HFF-Myc (cell line): ENCODE measurements at regions not wholly inside any gene's neighbourhood (a gene's known extent, or its start where the extent isn't known, plus 50 kb on each side); places are given as distances from the start of the nearest gene placed in this dataset.
"Not testable (repeated sequence)": the region's sequence is repeated elsewhere in the genome, so short reads cannot be mapped to it uniquely, and the experiment has no call there.

ENCODE experiments used
- DNase-seq: peaks from one replicate; pipeline ENCODE4 v3.0.0-alpha.2; 2011; ENCODE audit warnings: low read depth; ENCODE audit errors: extremely low read depth
- H3K4me3 ChIP-seq: replicated peaks from 2 replicates; pipeline ENCODE4 v1.5.1; 2011; ENCODE audit warnings: low read depth, mild to moderate bottlenecking, control low read depth, low read length
- TF ChIP-seq, protein P1 (sequence below): IDR thresholded peaks from 2 replicates; pipeline ENCODE4 v1.5.1; 2012; ENCODE audit warnings: mild to moderate bottlenecking, low read depth, low read length, control low read depth; ENCODE audit errors: missing control alignments

GRCh38 chr1:197985351-197985750, 68.2 kb downstream of the LHX9 start:
- DNase-seq, result no peak
- TF ChIP-seq, protein P1, sequence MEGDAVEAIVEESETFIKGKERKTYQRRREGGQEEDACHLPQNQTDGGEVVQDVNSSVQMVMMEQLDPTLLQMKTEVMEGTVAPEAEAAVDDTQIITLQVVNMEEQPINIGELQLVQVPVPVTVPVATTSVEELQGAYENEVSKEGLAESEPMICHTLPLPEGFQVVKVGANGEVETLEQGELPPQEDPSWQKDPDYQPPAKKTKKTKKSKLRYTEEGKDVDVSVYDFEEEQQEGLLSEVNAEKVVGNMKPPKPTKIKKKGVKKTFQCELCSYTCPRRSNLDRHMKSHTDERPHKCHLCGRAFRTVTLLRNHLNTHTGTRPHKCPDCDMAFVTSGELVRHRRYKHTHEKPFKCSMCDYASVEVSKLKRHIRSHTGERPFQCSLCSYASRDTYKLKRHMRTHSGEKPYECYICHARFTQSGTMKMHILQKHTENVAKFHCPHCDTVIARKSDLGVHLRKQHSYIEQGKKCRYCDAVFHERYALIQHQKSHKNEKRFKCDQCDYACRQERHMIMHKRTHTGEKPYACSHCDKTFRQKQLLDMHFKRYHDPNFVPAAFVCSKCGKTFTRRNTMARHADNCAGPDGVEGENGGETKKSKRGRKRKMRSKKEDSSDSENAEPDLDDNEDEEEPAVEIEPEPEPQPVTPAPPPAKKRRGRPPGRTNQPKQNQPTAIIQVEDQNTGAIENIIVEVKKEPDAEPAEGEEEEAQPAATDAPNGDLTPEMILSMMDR, result no peak
- H3K4me3 ChIP-seq, result no peak overlapping the region

- no peak for DNase-seq
- H3K4me3 ChIP-seq, result no peak overlapping the region
- TF ChIP-seq, protein P1, result no peak
These were observed 69.6 kb downstream of the LHX9 start for GRCh38 chr1:197986817-197987216.

DNA sequence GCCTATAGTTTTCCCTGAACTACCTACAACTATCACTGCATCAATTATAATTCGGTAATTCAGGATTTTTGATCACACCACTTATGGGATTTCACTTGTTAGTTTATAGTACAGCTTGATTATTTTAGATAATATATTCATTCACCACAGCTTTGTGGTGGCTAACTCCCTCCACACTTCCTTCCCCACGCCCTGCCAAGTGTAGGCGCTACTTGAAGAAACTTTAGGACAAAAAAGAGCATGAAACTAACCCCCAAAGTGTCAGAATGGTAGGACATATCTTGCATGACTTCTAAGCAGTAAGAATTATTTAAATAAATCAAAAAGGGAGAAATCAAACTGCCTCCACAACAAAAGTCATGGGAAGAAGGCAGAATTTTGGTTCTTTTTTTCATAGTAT, 70.1 kb downstream of the LHX9 start:
- H3K4me3 ChIP-seq, result no peak overlapping the region
- TF ChIP-seq, protein P1, result no peak
- DNase-seq, result no peak

DNA sequence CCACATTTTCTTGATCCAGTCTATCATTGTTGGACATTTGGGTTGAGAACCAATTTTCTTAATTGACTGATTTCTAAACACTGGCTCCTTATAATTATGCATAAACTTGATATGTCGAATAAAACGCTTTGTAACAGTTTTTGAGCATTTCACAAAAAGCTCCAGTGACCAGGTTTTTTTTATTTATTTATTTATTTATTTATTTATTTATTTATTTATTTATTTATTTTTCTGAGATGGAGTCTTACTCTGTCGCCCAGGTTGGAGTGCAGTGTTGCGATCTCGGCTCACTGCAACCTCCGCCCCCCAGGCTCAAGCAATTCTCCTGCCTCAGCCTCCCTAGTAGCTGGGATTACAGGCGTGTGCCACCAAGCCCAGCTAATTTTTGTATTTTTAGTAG, 71.4 kb downstream of the LHX9 start:
- H3K4me3 ChIP-seq, DNase-seq: not testable (repeated sequence)

DNA sequence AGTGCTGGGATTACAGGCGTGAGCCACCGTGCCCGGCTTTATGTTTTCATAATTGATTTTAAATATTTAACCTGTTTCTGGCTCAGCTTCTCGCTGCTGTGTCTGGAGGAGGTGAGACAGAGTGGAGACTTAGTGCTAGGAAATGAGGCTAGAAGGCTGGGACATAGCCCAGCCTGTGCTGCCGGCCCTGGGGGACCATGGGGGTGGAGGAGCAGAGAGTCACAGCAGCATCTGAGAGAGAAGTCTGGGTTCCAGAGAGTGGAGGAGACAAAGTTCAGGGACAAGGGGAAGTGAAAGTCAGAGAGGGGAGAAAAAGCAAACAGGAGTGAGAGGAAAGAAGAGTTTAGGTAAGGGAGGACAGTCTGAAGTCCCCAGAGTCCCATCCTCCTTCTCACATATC, 71.9 kb downstream of the LHX9 start:
- TF ChIP-seq, protein P1, result no peak
- DNase-seq, result no peak
- H3K4me3 ChIP-seq, result no peak overlapping the region

DNA sequence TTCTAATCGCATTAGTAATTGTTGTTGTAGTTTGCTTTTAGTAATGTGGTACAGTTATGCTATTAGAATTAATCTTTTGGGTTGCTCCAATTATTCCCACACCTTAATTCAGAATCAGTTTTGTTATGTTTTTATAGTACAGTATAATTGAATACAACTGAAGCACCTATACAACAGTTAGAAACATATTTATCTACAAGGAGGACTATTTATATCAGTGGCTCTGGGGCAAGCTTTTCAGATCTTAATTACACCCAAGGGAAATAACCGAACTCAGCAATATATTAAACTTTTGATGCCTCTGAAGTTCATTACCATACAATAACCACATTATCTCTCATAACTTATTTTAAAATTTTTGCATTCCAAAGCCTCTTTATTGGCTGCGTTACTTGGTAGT, 74.4 kb downstream of the LHX9 start:
- DNase-seq, result no peak
- TF ChIP-seq, protein P1, result no peak
- H3K4me3 ChIP-seq, result no peak overlapping the region

GRCh38 chr1:197994907-197995407, 77.8 kb downstream of the LHX9 start:
- TF ChIP-seq, protein P1, result no peak
- no peak for DNase-seq
- no peak overlapping the region for H3K4me3 ChIP-seq
